GM19035 (cell line): ENCODE measurements at regions not wholly inside any gene's neighbourhood (a gene's known extent, or its start where the extent isn't known, plus 50 kb on each side); places are given as distances from the start of the nearest gene placed in this dataset.
"Not testable (repeated sequence)": the region's sequence is repeated elsewhere in the genome, so short reads cannot be mapped to it uniquely, and the experiment has no call there.

Source experiments
- ATAC-seq: cut with Tn5 transposase; IDR thresholded peaks from one replicate; pipeline ENCODE4 v1.9.1; 2021; ENCODE audit not compliant: unreplicated experiment

GRCh38 chr4:82301390-82301789, 72.4 kb downstream of the HNRNPD start:
- ATAC-seq, result not testable (repeated sequence)

- peak; percentile 99 for ATAC-seq
Observed at GRCh38 chr4:82293304-82293703, 80.5 kb downstream of the HNRNPD start.

- no peak for ATAC-seq
Observed at GRCh38 chr4:82287720-82288119, 86.1 kb downstream of the HNRNPD start.

- ATAC-seq, result peak; percentile 100
Observed at GRCh38 chr4:82284858-82285805, 88.7 kb downstream of the HNRNPD start.

GRCh38 chr4:82284475-82284857, 89.3 kb downstream of the HNRNPD start:
- no peak for ATAC-seq

GRCh38 chr4:82282875-82283274, 90.9 kb downstream of the HNRNPD start:
- no peak for ATAC-seq

- not testable (repeated sequence) for ATAC-seq
Observed at GRCh38 chr4:82279550-82279949, 94.2 kb downstream of the HNRNPD start.

- no peak for ATAC-seq
Observed at GRCh38 chr4:82276332-82276640, 97.5 kb downstream of the HNRNPD start.

GRCh38 chr4:82275431-82276331, 98.1 kb downstream of the HNRNPD start:
- no peak for ATAC-seq

GRCh38 chr4:82274700-82275099, 99.1 kb downstream of the HNRNPD start:
- ATAC-seq, result not testable (repeated sequence)

- not testable (repeated sequence) for ATAC-seq
Observed at GRCh38 chr4:82272523-82272922, 101.3 kb downstream of the HNRNPD start.

GRCh38 chr4:82271915-82272480, 101.8 kb downstream of the HNRNPD start:
- ATAC-seq, result not testable (repeated sequence)

- no peak for ATAC-seq
Observed at GRCh38 chr4:82268826-82269193, 105.0 kb downstream of the HNRNPD start.

- ATAC-seq, result peak; percentile 81
Observed at GRCh38 chr4:82268050-82268825, 105.6 kb downstream of the HNRNPD start.

- ATAC-seq, result no peak
Observed at GRCh38 chr4:82267506-82267905, 106.3 kb downstream of the HNRNPD start.

GRCh38 chr4:82266345-82266744, 107.4 kb downstream of the HNRNPD start:
- no peak for ATAC-seq

- no peak for ATAC-seq
Observed at GRCh38 chr4:82261084-82261483, 112.7 kb downstream of the HNRNPD start.

- ATAC-seq, result no peak
Observed at GRCh38 chr4:82260632-82261031, 113.2 kb downstream of the HNRNPD start.

GRCh38 chr4:82256718-82257117, 117.1 kb downstream of the HNRNPD start:
- ATAC-seq, result no peak

GRCh38 chr4:82255657-82256056, 118.1 kb downstream of the HNRNPD start:
- ATAC-seq, result no peak
